Activated CD4-positive, CD25-positive, alpha-beta regulatory T cell treated with anti-CD3 and anti-CD28 coated beads, Interleukin-2, amount 50 U/mL, for 16 hours (primary cell): ENCODE measurements at regions not wholly inside any gene's neighbourhood (a gene's known extent, or its start where the extent isn't known, plus 50 kb on each side); places are given as distances from the start of the nearest gene placed in this dataset.

Source experiments
- DNase-seq: peaks from one replicate; pipeline ENCODE4 v3.0.0-alpha.2; 2020; ENCODE audit warnings: low read depth, low spot score

- no peak for DNase-seq
These were observed 271.8 kb downstream of the MTX2 start for GRCh38 chr2:176540995-176541394.

GRCh38 chr2:176542476-176542875, 273.2 kb downstream of the MTX2 start:
- no peak for DNase-seq

- DNase-seq: no peak
These were observed 275.3 kb downstream of the MTX2 start for GRCh38 chr2:176544557-176544956.

- no peak for DNase-seq
These were observed 276.0 kb downstream of the MTX2 start for GRCh38 chr2:176544991-176545956.

GRCh38 chr2:176546550-176546949, 277.3 kb downstream of the MTX2 start:
- no peak for DNase-seq

- no peak for DNase-seq
These were observed 283.4 kb downstream of the MTX2 start for GRCh38 chr2:176552501-176553135.

GRCh38 chr2:176553685-176554100, 284.5 kb downstream of the MTX2 start:
- DNase-seq: no peak

GRCh38 chr2:176554101-176555048, 285.1 kb downstream of the MTX2 start:
- no peak for DNase-seq

- DNase-seq: no peak
These were observed 285.9 kb downstream of the MTX2 start for GRCh38 chr2:176555112-176555511.

GRCh38 chr2:176555781-176556180, 286.5 kb downstream of the MTX2 start:
- DNase-seq: no peak

GRCh38 chr2:176556373-176556772, 287.1 kb downstream of the MTX2 start:
- no peak for DNase-seq

- DNase-seq: no peak
These were observed 288.6 kb downstream of the MTX2 start for GRCh38 chr2:176557821-176558220.

- DNase-seq: no peak
These were observed 289.4 kb downstream of the MTX2 start for GRCh38 chr2:176558574-176559140.

GRCh38 chr2:176560296-176560695, 291.1 kb downstream of the MTX2 start:
- no peak for DNase-seq

GRCh38 chr2:176561706-176562105, 292.5 kb downstream of the MTX2 start:
- no peak for DNase-seq

GRCh38 chr2:176562359-176563078, 293.3 kb downstream of the MTX2 start:
- DNase-seq: no peak

- no peak for DNase-seq
These were observed 296.5 kb downstream of the MTX2 start for GRCh38 chr2:176565641-176566323.

- DNase-seq: no peak
These were observed 297.3 kb downstream of the MTX2 start for GRCh38 chr2:176566496-176566895.

- DNase-seq: no peak
These were observed 297.7 kb downstream of the MTX2 start for GRCh38 chr2:176566961-176567360.

- DNase-seq: no peak
These were observed 298.1 kb downstream of the MTX2 start for GRCh38 chr2:176567361-176567760.
